HEK293 (cell line): ENCODE measurements at regions not wholly inside any gene's neighbourhood (a gene's known extent, or its start where the extent isn't known, plus 50 kb on each side); places are given as distances from the start of the nearest gene placed in this dataset.

ENCODE experiments used
- CTCF ChIA-PET: fragments of 350-600 bp; formaldehyde crosslinking; extraction: SDS; loops from one replicate; lab custom pipeline; 2021; ENCODE audit warnings: antibody characterized with exemption; lab: Yijun Ruan, JAX
- POLR2A ChIA-PET: fragments of 300-600 bp; formaldehyde crosslinking; extraction: SDS; loops from one replicate; lab custom pipeline; 2020; ENCODE audit warnings: antibody characterized with exemption, inconsistent platforms; lab: Yijun Ruan, JAX
- H3K27ac ChIP-seq: fragments of 200-500 bp; sonication (Bioruptor generic); 2 replicates; pipeline ENCODE4 v1.5.1; 2014; ENCODE audit warnings: low read depth, low read length, control low read depth, inconsistent platforms; ENCODE audit errors: extremely low read depth
- H3K36me3 ChIP-seq, 2 experiments: fragments of 200-500 bp in 1 of 2; sonication (Bioruptor generic) in 1 of 2; 1 replicate in 1 of 2; 2 replicates in 1 of 2; pipeline ENCODE4 v1.5.1; 2014 to 2017; ENCODE audit warnings: inconsistent platforms in 2 of 2, low read length in 2 of 2; ENCODE audit not compliant: control insufficient read depth in 2 of 2, insufficient read depth in 1 of 2
- H3K4me1 ChIP-seq: fragments of 200-500 bp; sonication (Bioruptor generic); 2 replicates; pipeline ENCODE4 v1.5.1; 2014; ENCODE audit warnings: mild to moderate bottlenecking, low read length, inconsistent platforms; ENCODE audit not compliant: control insufficient read depth, insufficient read depth
- H3K4me3 ChIP-seq: 2 replicates; pipeline ENCODE4 v1.5.1; 2011; ENCODE audit warnings: low read depth, mild to moderate bottlenecking, control low read depth, low read length, moderate library complexity
- H3K9me3 ChIP-seq: fragments of 200-500 bp; sonication (Bioruptor generic); 2 replicates; pipeline ENCODE4 v1.5.1; 2014; ENCODE audit warnings: low read depth, low read length, inconsistent platforms; ENCODE audit not compliant: control insufficient read depth, insufficient read depth
- HOXC10 ChIP-seq: sonication (generic); formaldehyde crosslinking; IDR thresholded peaks from 2 replicates; pipeline ENCODE4 v1.8.1; 2023; ENCODE audit warnings: mild to moderate bottlenecking, missing genetic modification reagents
- PRDM1 ChIP-seq: fragments of 450-650 bp; formaldehyde crosslinking; IDR thresholded peaks from 2 replicates; pipeline ENCODE4; 2016; ENCODE audit warnings: missing biosample characterization, missing genetic modification characterization
- SCRT1 ChIP-seq: fragments of 450-650 bp; formaldehyde crosslinking; IDR thresholded peaks from 2 replicates; pipeline ENCODE4 v1.5.1; 2016; ENCODE audit warnings: missing biosample characterization, missing genetic modification characterization, borderline replicate concordance
- ZBTB7A ChIP-seq: fragments of 450-650 bp; formaldehyde crosslinking; IDR thresholded peaks from 2 replicates; pipeline ENCODE4 v1.5.1; 2016; ENCODE audit warnings: low read depth, missing biosample characterization, missing genetic modification characterization
- ZEB2 ChIP-seq: fragments of 450-650 bp; formaldehyde crosslinking; IDR thresholded peaks from 2 replicates; pipeline ENCODE4 v1.5.1; 2016; ENCODE audit warnings: missing biosample characterization, missing genetic modification characterization
- ZFP37 ChIP-seq: fragments of 450-650 bp; formaldehyde crosslinking; IDR thresholded peaks from 2 replicates; pipeline ENCODE4 v1.5.1; 2016; ENCODE audit warnings: missing biosample characterization, missing genetic modification characterization
- ZNF132 ChIP-seq: fragments of 450-650 bp; formaldehyde crosslinking; IDR thresholded peaks from 2 replicates; pipeline ENCODE4 v1.5.1; 2017; ENCODE audit warnings: missing biosample characterization, missing genetic modification characterization, borderline replicate concordance
- ZNF174 ChIP-seq: fragments of 450-650 bp; formaldehyde crosslinking; IDR thresholded peaks from 2 replicates; pipeline ENCODE4 v1.5.0; 2017; ENCODE audit warnings: missing biosample characterization, mild to moderate bottlenecking, missing genetic modification characterization
- ZNF239 ChIP-seq: fragments of 450-650 bp; formaldehyde crosslinking; IDR thresholded peaks from 2 replicates; pipeline ENCODE4 v1.5.1; 2016; ENCODE audit warnings: missing biosample characterization, missing genetic modification characterization
- ZNF530 ChIP-seq: fragments of 450-650 bp; formaldehyde crosslinking; IDR thresholded peaks from 2 replicates; pipeline ENCODE4 v1.5.1; 2016; ENCODE audit warnings: low read depth, missing biosample characterization, missing genetic modification characterization
- ZNF610 ChIP-seq: fragments of 450-650 bp; formaldehyde crosslinking; IDR thresholded peaks from 2 replicates; pipeline ENCODE4 v1.5.1; 2016; ENCODE audit warnings: missing biosample characterization, missing genetic modification characterization, borderline replicate concordance
- ZNF626 ChIP-seq: fragments of 450-650 bp; sonication (Bioruptor Pico); formaldehyde crosslinking; IDR thresholded peaks from 2 replicates; pipeline ENCODE4 v1.5.1; 2018; ENCODE audit warnings: missing biosample characterization, missing genetic modification characterization, inconsistent platforms
- ZXDB ChIP-seq: fragments of 450-650 bp; formaldehyde crosslinking; IDR thresholded peaks from 2 replicates; pipeline ENCODE4 v1.5.1; 2016; ENCODE audit warnings: missing biosample characterization, missing genetic modification characterization
- TF ChIP-seq, protein P1 (sequence below): fragments of 450-650 bp; formaldehyde crosslinking; IDR thresholded peaks from 2 replicates; pipeline ENCODE4; 2016; ENCODE audit warnings: missing biosample characterization, missing genetic modification characterization
- TF ChIP-seq, protein P2 (sequence below): fragments of 450-650 bp; formaldehyde crosslinking; IDR thresholded peaks from 2 replicates; pipeline ENCODE4 v1.5.1; 2017; ENCODE audit warnings: missing biosample characterization, missing genetic modification characterization
- TF ChIP-seq, protein P3 (sequence below): fragments of 450-650 bp; formaldehyde crosslinking; IDR thresholded peaks from 2 replicates; pipeline ENCODE4 v1.5.1; 2016; ENCODE audit warnings: missing biosample characterization, missing genetic modification characterization
- TF ChIP-seq, protein P4 (sequence below): fragments of 450-650 bp; formaldehyde crosslinking; IDR thresholded peaks from 2 replicates; pipeline ENCODE4 v1.5.1; 2016; ENCODE audit warnings: missing biosample characterization, missing genetic modification characterization
- TF ChIP-seq, protein P5 (sequence below): fragments of 450-650 bp; formaldehyde crosslinking; IDR thresholded peaks from 2 replicates; pipeline ENCODE4 v1.5.1; 2016; ENCODE audit warnings: missing biosample characterization, missing genetic modification characterization

DNA sequence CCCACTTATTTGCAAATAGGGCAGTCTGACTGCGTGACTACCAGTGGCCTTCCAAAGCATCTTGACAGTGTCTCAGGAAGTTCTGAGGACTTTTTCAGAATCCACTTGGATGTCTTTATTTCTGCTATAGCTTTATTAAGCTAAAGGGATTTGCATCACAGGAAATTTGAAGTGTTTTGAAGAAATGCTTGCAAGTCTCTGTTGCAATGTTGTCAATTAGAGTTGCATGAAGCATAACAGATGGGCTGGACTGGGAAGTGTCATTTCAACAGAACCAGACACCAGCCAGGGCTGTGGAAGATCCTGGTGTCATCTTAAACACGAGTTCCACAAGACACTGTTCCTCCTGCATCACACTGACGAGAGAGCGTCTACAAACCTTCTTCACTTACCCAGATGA lies 224.5 kb downstream of the EN1 start:
- no peak overlapping the region for H3K4me3 ChIP-seq
- H3K36me3 ChIP-seq = no peaks in the 10 kb centered on the region
- ChIA-PET CTCF (no interaction called here), POLR2A (no interaction called here)
- H3K27ac ChIP-seq = no peak overlapping the region
- H3K4me1 ChIP-seq = no peaks in the 10 kb centered on the region
- no peaks in the 10 kb centered on the region for H3K9me3 ChIP-seq
- TF ChIP-seq ZNF610 (tag by site-specific recombination) = no peak
- no peak for TF ChIP-seq ZFP37 (tag by site-specific recombination)
- no peak for TF ChIP-seq ZNF174 (tag by site-specific recombination)
- no peak for TF ChIP-seq ZNF626
- TF ChIP-seq, protein P1, sequence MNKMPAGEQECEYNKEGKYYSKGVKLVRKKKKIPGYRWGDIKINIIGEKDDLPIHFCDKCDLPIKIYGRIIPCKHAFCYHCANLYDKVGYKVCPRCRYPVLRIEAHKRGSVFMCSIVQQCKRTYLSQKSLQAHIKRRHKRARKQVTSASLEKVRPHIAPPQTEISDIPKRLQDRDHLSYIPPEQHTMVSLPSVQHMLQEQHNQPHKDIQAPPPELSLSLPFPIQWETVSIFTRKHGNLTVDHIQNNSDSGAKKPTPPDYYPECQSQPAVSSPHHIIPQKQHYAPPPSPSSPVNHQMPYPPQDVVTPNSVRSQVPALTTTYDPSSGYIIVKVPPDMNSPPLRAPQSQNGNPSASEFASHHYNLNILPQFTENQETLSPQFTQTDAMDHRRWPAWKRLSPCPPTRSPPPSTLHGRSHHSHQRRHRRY (tag by site-specific recombination) = no peak
- TF ChIP-seq, protein P2, sequence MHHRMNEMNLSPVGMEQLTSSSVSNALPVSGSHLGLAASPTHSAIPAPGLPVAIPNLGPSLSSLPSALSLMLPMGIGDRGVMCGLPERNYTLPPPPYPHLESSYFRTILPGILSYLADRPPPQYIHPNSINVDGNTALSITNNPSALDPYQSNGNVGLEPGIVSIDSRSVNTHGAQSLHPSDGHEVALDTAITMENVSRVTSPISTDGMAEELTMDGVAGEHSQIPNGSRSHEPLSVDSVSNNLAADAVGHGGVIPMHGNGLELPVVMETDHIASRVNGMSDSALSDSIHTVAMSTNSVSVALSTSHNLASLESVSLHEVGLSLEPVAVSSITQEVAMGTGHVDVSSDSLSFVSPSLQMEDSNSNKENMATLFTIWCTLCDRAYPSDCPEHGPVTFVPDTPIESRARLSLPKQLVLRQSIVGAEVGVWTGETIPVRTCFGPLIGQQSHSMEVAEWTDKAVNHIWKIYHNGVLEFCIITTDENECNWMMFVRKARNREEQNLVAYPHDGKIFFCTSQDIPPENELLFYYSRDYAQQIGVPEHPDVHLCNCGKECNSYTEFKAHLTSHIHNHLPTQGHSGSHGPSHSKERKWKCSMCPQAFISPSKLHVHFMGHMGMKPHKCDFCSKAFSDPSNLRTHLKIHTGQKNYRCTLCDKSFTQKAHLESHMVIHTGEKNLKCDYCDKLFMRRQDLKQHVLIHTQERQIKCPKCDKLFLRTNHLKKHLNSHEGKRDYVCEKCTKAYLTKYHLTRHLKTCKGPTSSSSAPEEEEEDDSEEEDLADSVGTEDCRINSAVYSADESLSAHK (tag by site-specific recombination) = no peak

DNA sequence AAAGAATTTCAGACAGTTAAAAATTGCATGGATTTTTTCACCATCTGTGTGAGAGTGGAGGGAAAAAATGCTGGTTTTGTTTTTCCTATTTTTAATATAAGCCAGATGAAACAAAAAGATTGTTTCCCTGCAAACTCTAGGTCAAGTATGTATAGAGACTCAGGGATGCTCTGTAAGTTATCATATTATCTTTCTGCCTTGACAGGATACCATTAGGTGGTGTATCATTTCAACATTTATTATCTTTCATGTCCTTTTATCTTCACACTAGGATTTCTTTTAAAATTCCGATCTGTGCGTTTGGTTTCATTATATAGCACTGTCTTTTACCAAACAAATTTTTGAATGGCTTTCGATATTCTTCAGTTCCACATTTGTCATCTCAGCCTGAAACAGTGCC lies 225.3 kb downstream of the EN1 start:
- H3K4me1 ChIP-seq = no peaks in the 10 kb centered on the region
- H3K27ac ChIP-seq = no peak overlapping the region
- H3K9me3 ChIP-seq = no peaks in the 10 kb centered on the region
- no peak overlapping the region for H3K4me3 ChIP-seq
- H3K36me3 ChIP-seq = no peaks in the 10 kb centered on the region
- no peak for TF ChIP-seq HOXC10
- TF ChIP-seq ZXDB (tag by site-specific recombination) = no peak
- TF ChIP-seq, protein P3, sequence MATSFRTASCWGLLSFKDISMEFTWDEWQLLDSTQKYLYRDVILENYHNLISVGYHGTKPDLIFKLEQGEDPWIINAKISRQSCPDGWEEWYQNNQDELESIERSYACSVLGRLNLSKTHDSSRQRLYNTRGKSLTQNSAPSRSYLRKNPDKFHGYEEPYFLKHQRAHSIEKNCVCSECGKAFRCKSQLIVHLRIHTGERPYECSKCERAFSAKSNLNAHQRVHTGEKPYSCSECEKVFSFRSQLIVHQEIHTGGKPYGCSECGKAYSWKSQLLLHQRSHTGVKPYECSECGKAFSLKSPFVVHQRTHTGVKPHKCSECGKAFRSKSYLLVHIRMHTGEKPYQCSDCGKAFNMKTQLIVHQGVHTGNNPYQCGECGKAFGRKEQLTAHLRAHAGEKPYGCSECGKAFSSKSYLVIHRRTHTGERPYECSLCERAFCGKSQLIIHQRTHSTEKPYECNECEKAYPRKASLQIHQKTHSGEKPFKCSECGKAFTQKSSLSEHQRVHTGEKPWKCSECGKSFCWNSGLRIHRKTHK (tag by site-specific recombination) = no peak
- TF ChIP-seq, protein P4, sequence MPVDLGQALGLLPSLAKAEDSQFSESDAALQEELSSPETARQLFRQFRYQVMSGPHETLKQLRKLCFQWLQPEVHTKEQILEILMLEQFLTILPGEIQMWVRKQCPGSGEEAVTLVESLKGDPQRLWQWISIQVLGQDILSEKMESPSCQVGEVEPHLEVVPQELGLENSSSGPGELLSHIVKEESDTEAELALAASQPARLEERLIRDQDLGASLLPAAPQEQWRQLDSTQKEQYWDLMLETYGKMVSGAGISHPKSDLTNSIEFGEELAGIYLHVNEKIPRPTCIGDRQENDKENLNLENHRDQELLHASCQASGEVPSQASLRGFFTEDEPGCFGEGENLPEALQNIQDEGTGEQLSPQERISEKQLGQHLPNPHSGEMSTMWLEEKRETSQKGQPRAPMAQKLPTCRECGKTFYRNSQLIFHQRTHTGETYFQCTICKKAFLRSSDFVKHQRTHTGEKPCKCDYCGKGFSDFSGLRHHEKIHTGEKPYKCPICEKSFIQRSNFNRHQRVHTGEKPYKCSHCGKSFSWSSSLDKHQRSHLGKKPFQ (tag by site-specific recombination) = no peak
- TF ChIP-seq, protein P5, sequence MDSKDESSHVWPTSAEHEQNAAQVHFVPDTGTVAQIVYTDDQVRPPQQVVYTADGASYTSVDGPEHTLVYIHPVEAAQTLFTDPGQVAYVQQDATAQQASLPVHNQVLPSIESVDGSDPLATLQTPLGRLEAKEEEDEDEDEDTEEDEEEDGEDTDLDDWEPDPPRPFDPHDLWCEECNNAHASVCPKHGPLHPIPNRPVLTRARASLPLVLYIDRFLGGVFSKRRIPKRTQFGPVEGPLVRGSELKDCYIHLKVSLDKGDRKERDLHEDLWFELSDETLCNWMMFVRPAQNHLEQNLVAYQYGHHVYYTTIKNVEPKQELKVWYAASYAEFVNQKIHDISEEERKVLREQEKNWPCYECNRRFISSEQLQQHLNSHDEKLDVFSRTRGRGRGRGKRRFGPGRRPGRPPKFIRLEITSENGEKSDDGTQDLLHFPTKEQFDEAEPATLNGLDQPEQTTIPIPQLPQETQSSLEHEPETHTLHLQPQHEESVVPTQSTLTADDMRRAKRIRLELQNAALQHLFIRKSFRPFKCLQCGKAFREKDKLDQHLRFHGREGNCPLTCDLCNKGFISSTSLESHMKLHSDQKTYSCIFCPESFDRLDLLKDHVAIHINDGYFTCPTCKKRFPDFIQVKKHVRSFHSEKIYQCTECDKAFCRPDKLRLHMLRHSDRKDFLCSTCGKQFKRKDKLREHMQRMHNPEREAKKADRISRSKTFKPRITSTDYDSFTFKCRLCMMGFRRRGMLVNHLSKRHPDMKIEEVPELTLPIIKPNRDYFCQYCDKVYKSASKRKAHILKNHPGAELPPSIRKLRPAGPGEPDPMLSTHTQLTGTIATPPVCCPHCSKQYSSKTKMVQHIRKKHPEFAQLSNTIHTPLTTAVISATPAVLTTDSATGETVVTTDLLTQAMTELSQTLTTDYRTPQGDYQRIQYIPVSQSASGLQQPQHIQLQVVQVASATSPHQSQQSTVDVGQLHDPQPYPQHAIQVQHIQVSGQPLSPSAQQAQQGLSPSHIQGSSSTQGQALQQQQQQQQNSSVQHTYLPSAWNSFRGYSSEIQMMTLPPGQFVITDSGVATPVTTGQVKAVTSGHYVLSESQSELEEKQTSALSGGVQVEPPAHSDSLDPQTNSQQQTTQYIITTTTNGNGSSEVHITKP (tag by site-specific recombination) = no peak
- no peak for TF ChIP-seq ZBTB7A
- no peak for TF ChIP-seq PRDM1 (tag by site-specific recombination)
- no peak for TF ChIP-seq ZNF132 (tag by site-specific recombination)
- no peak for TF ChIP-seq ZNF530 (tag by site-specific recombination)
- no peak for TF ChIP-seq ZNF239 (tag by site-specific recombination)
- no peak for TF ChIP-seq ZEB2
- no peak for TF ChIP-seq SCRT1 (tag by site-specific recombination)
- TF ChIP-seq, all 188 proteins: peak for 0
- POLR2A ChIA-PET = no interaction called here
- CTCF ChIA-PET = no interaction called here
